Muscle of leg (tissue), 3 donors: ENCODE measurements at regions not wholly inside any gene's neighbourhood (a gene's known extent, or its start where the extent isn't known, plus 50 kb on each side); places are given as distances from the start of the nearest gene placed in this dataset.

Experiments
- DNase-seq: peaks from one replicate; pipeline ENCODE4 v3.0.0; 2013
- H3K27ac ChIP-seq: one replicate; pipeline ENCODE4 v1.5.1; 2013; ENCODE audit warnings: mild to moderate bottlenecking, low read length, control low read depth
- H3K27me3 ChIP-seq: one replicate; pipeline ENCODE4 v1.6.1; 2013; ENCODE audit warnings: low read length; ENCODE audit not compliant: control insufficient read depth, insufficient read depth
- H3K36me3 ChIP-seq: one replicate; pipeline ENCODE4 v1.6.1; 2013; ENCODE audit warnings: low read length; ENCODE audit not compliant: control insufficient read depth, insufficient read depth
- H3K4me1 ChIP-seq: one replicate; pipeline ENCODE4 v1.6.1; 2013; ENCODE audit warnings: low read length; ENCODE audit not compliant: control insufficient read depth, insufficient read depth
- H3K4me3 ChIP-seq: one replicate; pipeline ENCODE4 v1.5.1; 2013; ENCODE audit warnings: low read length, control low read depth
- H3K9me3 ChIP-seq: replicated peaks from 2 replicates; pipeline ENCODE4 v1.6.1; 2013; ENCODE audit warnings: low read depth, low read length; ENCODE audit not compliant: control insufficient read depth
- WGBS: methylation state at CpG from one replicate; pipeline ENCODE4 v1.1.5; 2013; ENCODE audit warnings: missing lambda C conversion rate; ENCODE audit not compliant: insufficient coverage; 5-methylcytosine and 5-hydroxymethylcytosine counted together

DNA sequence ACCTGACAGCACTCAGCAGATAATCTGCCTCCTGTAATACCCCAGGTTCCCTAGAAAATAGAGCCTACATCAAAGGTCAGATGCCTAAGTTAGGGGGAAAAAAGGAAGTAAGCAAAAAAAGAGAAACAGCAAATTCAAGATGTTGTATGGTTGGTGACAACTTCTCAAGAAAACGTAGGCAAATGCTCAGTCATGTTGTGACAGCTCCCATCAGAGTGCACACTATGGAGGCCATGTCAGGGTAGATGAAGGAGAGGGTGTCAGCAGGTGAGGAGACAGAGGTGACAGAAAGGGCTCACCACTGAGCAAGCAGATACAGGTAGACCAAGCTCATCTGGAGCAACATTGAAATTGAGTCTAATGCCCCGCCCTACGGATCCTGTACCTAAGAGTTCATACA lies 356.8 kb upstream of the BRINP1 start:
- no peak overlapping the region for H3K4me3 ChIP-seq
- H3K27me3 ChIP-seq = no peaks in the 10 kb centered on the region
- H3K36me3 ChIP-seq = no peaks in the 10 kb centered on the region
- 50% methylated on average over 1 of the region's 3 CpGs for WGBS
- H3K27ac ChIP-seq = no peak overlapping the region
- DNase-seq = no peak
- H3K4me1 ChIP-seq = no peaks in the 10 kb centered on the region
- no peaks in the 10 kb centered on the region for H3K9me3 ChIP-seq

DNA sequence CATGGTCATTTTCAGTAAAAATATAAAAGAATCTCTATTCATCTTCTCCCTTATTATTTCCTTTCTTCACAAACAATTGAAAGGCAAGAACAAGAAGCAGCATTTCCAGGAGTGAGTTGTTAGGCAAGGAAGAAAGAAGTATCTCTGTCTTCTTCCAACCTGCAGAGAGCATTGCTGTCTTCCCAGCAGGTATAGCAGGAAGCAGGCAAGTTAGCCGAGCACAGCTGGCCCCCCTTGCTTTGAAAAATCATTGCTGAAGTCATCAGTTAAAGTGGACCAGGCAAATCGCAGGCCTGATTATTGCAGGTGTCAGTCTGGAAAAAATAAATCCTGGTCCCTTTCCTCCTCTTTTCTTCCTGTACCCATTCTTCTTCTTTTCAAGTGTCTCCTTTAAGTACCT lies 353.1 kb upstream of the BRINP1 start:
- Histone ChIP-seq H3K4me1 (no peaks in the 10 kb centered on the region), H3K27ac (no peak overlapping the region), H3K4me3 (no peak overlapping the region), H3K27me3 (no peaks in the 10 kb centered on the region), H3K36me3 (no peaks in the 10 kb centered on the region), H3K9me3 (no peaks in the 10 kb centered on the region)
- 12% methylated on average over 2 of the region's 2 CpGs for WGBS
- DNase-seq = no peak

DNA sequence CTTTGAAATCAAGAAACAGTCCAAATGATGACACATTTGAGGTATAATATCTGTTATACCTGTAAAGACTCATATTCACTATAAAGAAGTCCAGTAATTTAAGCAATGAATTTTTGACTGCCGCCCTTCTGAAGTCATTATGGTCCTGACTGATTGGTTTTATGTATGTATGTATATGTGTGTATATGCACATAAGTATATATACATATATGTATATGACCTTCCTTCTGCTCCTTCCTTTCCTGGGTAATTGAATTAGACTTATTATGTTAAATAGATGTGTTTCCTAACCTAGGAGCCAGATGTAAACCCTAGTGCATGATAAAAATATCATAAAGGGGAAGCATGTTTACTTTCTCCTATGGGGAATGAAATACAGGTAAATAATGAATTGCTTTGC lies 343.1 kb upstream of the BRINP1 start:
- DNase-seq = no peak
- WGBS = no CpG with 5 or more reads among the region's 1 CpG
- no peaks in the 10 kb centered on the region for H3K4me1 ChIP-seq
- no peaks in the 10 kb centered on the region for H3K36me3 ChIP-seq
- no peak overlapping the region for H3K4me3 ChIP-seq
- no peaks in the 10 kb centered on the region for H3K9me3 ChIP-seq
- H3K27me3 ChIP-seq = no peaks in the 10 kb centered on the region
- H3K27ac ChIP-seq = no peak overlapping the region

DNA sequence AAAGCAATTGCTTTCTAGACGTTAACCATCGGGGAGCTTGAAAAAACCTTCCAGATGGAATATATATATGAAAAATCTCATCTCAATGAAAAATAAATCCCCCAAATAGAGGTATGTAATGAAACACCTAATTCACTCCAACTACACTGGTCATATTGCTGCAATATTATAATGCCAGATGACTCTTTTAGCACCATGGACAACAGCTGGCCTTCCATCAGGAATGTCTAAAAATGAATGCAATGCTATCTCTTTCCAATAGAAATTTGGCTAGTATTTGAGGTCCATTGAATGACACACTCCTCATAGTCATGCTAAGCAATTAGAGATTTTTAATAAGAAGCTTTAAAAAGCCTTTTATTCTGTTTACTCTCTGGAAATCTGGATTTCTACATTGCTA lies 340.2 kb upstream of the BRINP1 start:
- H3K4me1 ChIP-seq = no peaks in the 10 kb centered on the region
- no peaks in the 10 kb centered on the region for H3K27me3 ChIP-seq
- H3K27ac ChIP-seq = no peak overlapping the region
- H3K9me3 ChIP-seq = no peaks in the 10 kb centered on the region
- no peak for DNase-seq
- no peaks in the 10 kb centered on the region for H3K36me3 ChIP-seq
- no peak overlapping the region for H3K4me3 ChIP-seq
- no CpG with 5 or more reads among the region's 2 CpGs for WGBS

DNA sequence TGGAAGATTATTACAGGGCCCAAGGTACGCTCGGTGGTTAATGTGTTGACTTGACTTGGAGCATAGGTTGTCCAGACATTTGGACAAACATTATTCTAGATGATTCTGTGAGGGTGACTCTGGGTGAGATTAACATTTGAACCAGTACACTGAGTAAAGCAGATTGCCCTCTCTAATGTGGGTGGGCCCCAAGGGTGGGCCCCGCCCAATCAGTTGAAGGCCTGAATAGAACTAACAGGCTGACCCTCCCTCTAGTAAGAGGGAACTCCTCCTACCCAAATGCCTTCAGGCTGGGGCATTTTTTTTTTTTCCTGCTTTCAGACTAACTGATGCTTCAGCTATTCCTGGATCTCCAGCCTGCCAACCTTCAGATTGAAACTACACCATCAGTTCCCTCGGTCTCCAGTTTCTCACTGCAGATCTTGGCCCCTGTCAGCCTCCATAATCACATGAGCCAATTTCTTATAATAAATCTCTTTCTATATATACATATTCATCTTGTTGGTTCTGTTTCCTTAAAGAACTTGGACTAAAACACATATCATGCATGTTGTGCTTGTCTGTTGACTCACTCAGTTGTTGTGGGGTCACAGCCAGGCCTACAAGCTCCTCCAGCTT lies 338.1 kb upstream of the BRINP1 start:
- Histone ChIP-seq H3K27me3 (no peaks in the 10 kb centered on the region), H3K9me3 (no peaks in the 10 kb centered on the region), H3K36me3 (no peaks in the 10 kb centered on the region), H3K27ac (no peak overlapping the region), H3K4me1 (no peaks in the 10 kb centered on the region), H3K4me3 (no peak overlapping the region)
- 60% methylated on average over 1 of the region's 4 CpGs for WGBS
- no peak for DNase-seq

DNA sequence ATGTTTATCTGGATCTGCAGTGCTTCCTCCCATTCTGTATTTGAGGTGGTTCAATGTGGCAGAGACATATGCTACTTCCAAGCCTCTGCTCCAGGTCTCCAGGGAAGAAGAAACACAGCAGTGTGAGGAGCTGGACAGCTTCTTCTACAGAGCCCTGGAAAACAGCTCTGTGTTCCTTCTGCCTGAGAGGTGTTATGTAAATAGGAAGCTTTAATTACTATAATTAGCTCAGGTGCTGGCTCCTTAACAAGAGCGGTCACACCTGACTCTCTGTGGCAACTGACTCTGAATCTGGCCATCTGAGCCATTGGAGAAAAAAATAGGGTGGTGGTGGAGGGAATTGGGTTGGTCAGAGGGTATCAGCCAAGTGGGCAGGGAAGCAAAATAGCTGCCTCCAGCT lies 332.4 kb upstream of the BRINP1 start:
- no peak for DNase-seq
- WGBS = 75% methylated on average over 1 of the region's 1 CpG
- H3K4me1 ChIP-seq = no peaks in the 10 kb centered on the region

DNA sequence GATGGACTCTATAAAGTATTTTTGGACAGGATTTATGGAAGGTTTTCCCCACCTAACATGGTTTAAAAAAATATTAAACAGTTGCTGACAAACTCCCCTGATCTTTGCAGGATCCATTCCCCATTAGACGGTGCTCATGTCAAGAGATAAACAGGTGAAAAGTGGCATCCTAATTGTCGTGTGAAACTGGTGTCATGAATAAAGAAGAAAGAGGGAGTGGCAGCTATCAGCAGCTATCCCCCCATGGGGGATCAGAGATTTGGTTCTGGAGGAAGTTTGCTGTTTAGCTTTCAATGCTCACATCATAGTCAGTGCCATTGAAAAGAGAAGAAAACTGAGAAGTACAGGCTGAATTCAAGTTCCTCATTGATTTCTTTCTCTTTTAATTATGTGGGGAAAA lies 329.3 kb upstream of the BRINP1 start:
- Histone ChIP-seq H3K4me3 (no peak overlapping the region), H3K36me3 (no peaks in the 10 kb centered on the region), H3K9me3 (no peaks in the 10 kb centered on the region), H3K27me3 (no peaks in the 10 kb centered on the region), H3K27ac (no peak overlapping the region), H3K4me1 (no peaks in the 10 kb centered on the region)
- DNase-seq = no peak
- no CpG with 5 or more reads among the region's 2 CpGs for WGBS

More for the DNA sequence above, 332.4 kb upstream of the BRINP1 start:
- H3K27me3 ChIP-seq = no peaks in the 10 kb centered on the region
- no peak overlapping the region for H3K4me3 ChIP-seq
- H3K9me3 ChIP-seq = no peaks in the 10 kb centered on the region
- H3K27ac ChIP-seq = no peak overlapping the region
- no peaks in the 10 kb centered on the region for H3K36me3 ChIP-seq

DNA sequence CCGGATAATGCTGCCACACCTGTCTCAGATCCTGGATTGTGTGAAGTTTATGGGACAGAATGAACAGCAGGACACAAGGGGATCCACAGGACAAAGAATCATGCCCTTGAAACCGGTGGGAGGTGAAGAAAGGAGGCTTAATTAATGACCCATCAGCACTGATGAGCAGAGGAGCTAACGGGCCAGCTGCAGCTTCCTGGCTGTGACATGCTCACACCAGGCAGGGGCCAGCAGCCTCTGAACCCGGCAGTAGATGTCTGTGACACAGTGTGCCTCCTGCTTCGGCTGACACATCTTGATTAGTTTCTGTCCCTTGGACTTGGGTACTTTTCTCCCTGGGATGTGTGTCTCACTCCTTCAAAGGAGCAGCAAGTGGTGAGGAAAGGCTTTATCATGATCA lies 328.8 kb upstream of the BRINP1 start:
- no peak for DNase-seq
- H3K36me3 ChIP-seq = no peaks in the 10 kb centered on the region
- no peak overlapping the region for H3K27ac ChIP-seq
- no peaks in the 10 kb centered on the region for H3K27me3 ChIP-seq
- WGBS = 11% methylated on average over 5 of the region's 5 CpGs
- no peaks in the 10 kb centered on the region for H3K4me1 ChIP-seq
- no peaks in the 10 kb centered on the region for H3K9me3 ChIP-seq
- no peak overlapping the region for H3K4me3 ChIP-seq

DNA sequence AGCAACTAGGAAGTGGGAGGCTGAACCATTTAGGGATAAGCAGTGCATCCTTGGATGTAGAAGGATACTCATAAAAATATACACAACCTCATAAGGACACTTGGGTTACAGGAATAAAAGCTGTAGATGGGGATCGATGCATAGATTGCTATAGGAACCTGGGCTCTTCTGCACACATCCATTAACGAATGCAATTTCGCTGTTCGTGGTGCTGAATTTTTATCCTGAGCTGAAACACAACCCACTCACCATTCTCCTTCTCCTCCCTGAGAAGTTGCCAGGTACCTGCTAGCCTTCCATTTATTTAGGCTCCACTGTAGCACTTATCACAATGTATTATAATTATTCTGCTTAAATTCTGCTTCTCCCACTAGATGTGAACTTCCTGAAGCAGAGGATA lies 320.6 kb upstream of the BRINP1 start:
- Histone ChIP-seq H3K4me1 (no peaks in the 10 kb centered on the region), H3K4me3 (no peak overlapping the region), H3K27me3 (no peaks in the 10 kb centered on the region), H3K27ac (no peak overlapping the region), H3K36me3 (no peaks in the 10 kb centered on the region), H3K9me3 (no peaks in the 10 kb centered on the region)
- DNase-seq = peak; percentile 7
- 0% methylated on average over 1 of the region's 4 CpGs for WGBS

DNA sequence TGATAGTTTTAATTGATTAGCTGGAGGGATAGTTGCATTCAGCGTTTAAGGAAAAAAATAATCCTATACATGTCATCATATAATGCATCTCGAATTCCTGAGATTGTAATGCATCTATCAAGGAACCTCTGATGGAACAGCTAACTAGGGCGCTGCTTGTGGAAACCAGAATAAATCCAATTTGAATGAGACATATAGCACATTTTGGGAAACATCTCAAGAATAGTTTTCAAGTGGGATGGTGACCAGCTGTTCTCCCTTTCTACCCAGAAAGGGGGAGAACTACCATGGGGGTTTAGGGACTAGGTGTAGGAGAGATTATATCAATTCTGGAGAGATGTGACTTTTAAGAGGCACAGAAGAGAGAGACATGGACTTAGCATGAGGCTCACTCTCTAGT lies 319.3 kb upstream of the BRINP1 start:
- no peaks in the 10 kb centered on the region for H3K4me1 ChIP-seq
- no CpG with 5 or more reads among the region's 3 CpGs for WGBS
- no peaks in the 10 kb centered on the region for H3K36me3 ChIP-seq
- no peak overlapping the region for H3K27ac ChIP-seq
- DNase-seq = no peak
- H3K4me3 ChIP-seq = no peak overlapping the region
- H3K9me3 ChIP-seq = no peaks in the 10 kb centered on the region
- no peaks in the 10 kb centered on the region for H3K27me3 ChIP-seq

DNA sequence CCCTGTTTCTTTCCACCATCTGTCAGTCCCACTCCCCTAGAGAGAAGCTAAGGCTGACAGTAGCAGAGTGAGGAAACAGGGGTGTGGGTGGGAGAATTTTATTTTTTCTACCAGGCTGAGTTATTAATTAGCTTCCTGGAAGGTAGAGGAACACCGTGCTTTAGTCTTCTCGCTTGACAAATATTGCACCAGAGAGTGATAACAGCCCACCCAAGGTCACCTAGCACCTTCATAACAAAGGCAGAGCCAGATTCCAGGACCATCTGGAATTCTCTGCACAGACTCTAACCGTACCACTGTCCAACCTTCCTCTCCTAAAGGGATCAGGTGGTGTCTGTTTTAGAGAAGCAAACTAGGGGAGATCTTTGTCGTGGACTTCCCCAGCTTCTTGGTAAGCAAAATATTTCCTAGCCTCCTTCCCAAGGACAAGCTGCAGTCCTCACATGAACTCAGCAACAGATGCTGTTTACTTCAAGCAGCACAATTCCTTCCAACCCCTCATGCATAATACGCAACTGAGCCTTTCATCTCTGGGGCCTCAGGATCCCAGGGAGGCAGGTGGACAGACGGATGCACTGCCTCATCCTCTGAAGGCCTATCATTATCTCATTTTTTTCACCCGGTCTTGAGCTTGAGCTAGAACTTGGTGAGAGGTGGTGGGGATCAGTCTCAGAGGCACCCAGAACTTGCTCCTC lies 308.7 kb upstream of the BRINP1 start:
- H3K9me3 ChIP-seq = no peaks in the 10 kb centered on the region
- H3K27ac ChIP-seq = no peak overlapping the region
- no peaks in the 10 kb centered on the region for H3K36me3 ChIP-seq
- no peak overlapping the region for H3K4me3 ChIP-seq
- no peaks in the 10 kb centered on the region for H3K4me1 ChIP-seq
- no peak for DNase-seq
- H3K27me3 ChIP-seq = no peaks in the 10 kb centered on the region
- 69% methylated on average over 6 of the region's 7 CpGs for WGBS
